H1 (cell line): ENCODE measurements at regions not wholly inside any gene's neighbourhood (a gene's known extent, or its start where the extent isn't known, plus 50 kb on each side); places are given as distances from the start of the nearest gene placed in this dataset.

Experiments used
- CTCF ChIA-PET: fragments of 300-600 bp; sonication (Branson Sonifier 250); formaldehyde crosslinking; loops from one replicate; lab custom pipeline; 2021; ENCODE audit not compliant: partially characterized antibody; lab: Charles Lee
- POLR2A ChIA-PET: fragments of 300-600 bp; sonication (Branson Sonifier 250); formaldehyde crosslinking; loops from one replicate; lab custom pipeline; 2021; ENCODE audit warnings: inconsistent platforms; ENCODE audit not compliant: partially characterized antibody; lab: Charles Lee
- DNase-seq, 2 experiments: peaks; one replicate each; pipeline versions ENCODE4 v3.0.0 to v3.0.0-alpha.2; 2010 to 2022; ENCODE audit warnings: low spot score in 2 of 2, low read depth in 1 of 2, mixed read lengths in 1 of 2
- FAIRE-seq: peaks from 2 replicates; lab custom pipeline; 2011; peaks lifted over from hg19 to GRCh38; lab: Jason Lieb, UNC
- H2AFZ ChIP-seq: 2 replicates; pipeline ENCODE4 v1.8.1; 2012; ENCODE audit warnings: low read length, inconsistent platforms
- H2AK5ac ChIP-seq: 2 replicates; pipeline ENCODE4 v1.6.1; 2013; ENCODE audit warnings: low read depth, low read length
- H2BK120ac ChIP-seq: replicated peaks from 2 replicates; pipeline ENCODE3; 2013; ENCODE audit warnings: low read depth, low read length, inconsistent platforms
- H2BK12ac ChIP-seq: 2 replicates; pipeline ENCODE4 v1.6.1; 2013; ENCODE audit warnings: low read depth, low read length
- H2BK15ac ChIP-seq: 2 replicates; pipeline ENCODE4 v1.6.1; 2013; ENCODE audit warnings: low read length
- H2BK20ac ChIP-seq: 2 replicates; pipeline ENCODE4 v1.6.1; 2013; ENCODE audit warnings: low read length
- H2BK5ac ChIP-seq: 2 replicates; pipeline ENCODE4 v1.6.1; 2013; ENCODE audit warnings: low read depth, low read length
- H3K14ac ChIP-seq: 2 replicates; pipeline ENCODE4 v1.6.1; 2013; ENCODE audit warnings: inconsistent platforms; ENCODE audit not compliant: insufficient read length
- H3K18ac ChIP-seq: 2 replicates; pipeline ENCODE4 v1.6.1; 2013; ENCODE audit warnings: low read length; ENCODE audit errors: extremely low read depth
- H3K23ac ChIP-seq: 2 replicates; pipeline ENCODE4 v1.6.1; 2013; ENCODE audit warnings: inconsistent platforms; ENCODE audit not compliant: insufficient read length
- H3K23me2 ChIP-seq: 2 replicates; pipeline ENCODE4 v1.6.1; 2013; ENCODE audit warnings: low read depth, low read length
- H3K27ac ChIP-seq: 2 replicates; pipeline ENCODE4 v1.6.1; 2011; ENCODE audit warnings: low read depth, low read length, inconsistent platforms
- H3K27me3 ChIP-seq, 4 experiments: replicated peaks in 1 of 4; 1 replicate in 1 of 4; 2 replicates in 3 of 4; pipeline versions ENCODE4 v1.6.1 to v1.8.1; 2011 to 2013; ENCODE audit warnings: low read length in 3 of 4, mild to moderate bottlenecking in 3 of 4, inconsistent platforms in 2 of 4, mixed read lengths in 2 of 4, moderate library complexity in 1 of 4; ENCODE audit not compliant: control insufficient read depth in 3 of 4, insufficient read depth in 3 of 4; ENCODE audit errors: extremely low read depth in 1 of 4
- H3K36me3 ChIP-seq, 4 experiments: 2 replicates each; pipeline versions ENCODE4 v1.6.1 to v1.8.1; 2011 to 2013; ENCODE audit warnings: mild to moderate bottlenecking in 4 of 4, low read length in 3 of 4, moderate library complexity in 2 of 4, control low read depth in 1 of 4, inconsistent platforms in 1 of 4; ENCODE audit not compliant: insufficient read depth in 4 of 4, control insufficient read depth in 2 of 4
- H3K4ac ChIP-seq: replicated peaks from 2 replicates; pipeline ENCODE3; 2013; ENCODE audit warnings: low read length, low read depth, mixed read lengths, inconsistent platforms; ENCODE audit not compliant: insufficient read length
- H3K4me1 ChIP-seq, 4 experiments: replicated peaks in 1 of 4; 1 replicate in 1 of 4; 2 replicates in 3 of 4; pipeline versions ENCODE4 v1.6.1 to v1.8.1; 2011 to 2013; ENCODE audit warnings: low read length in 3 of 4, inconsistent platforms in 2 of 4, mixed read lengths in 1 of 4; ENCODE audit not compliant: insufficient read depth in 4 of 4, control insufficient read depth in 3 of 4
- H3K4me2 ChIP-seq, 2 experiments: 2 replicates each; pipeline versions ENCODE4 v1.6.1 to v1.8.1; 2011 to 2013; ENCODE audit warnings: low read depth in 2 of 2, low read length in 2 of 2, control low read depth in 1 of 2, inconsistent platforms in 1 of 2, mild to moderate bottlenecking in 1 of 2; ENCODE audit not compliant: insufficient read depth in 1 of 2
- H3K4me3 ChIP-seq, 4 experiments: fragments of 200-600, 300-600 bp in 1 of 4; sonication (generic), shearing (Covaris generic), sonication (Bioruptor Twin) in 1 of 4; 2 replicates each; pipeline versions ENCODE4 v1.5.1 to v1.8.1; 2011 to 2016; ENCODE audit warnings: low read length in 4 of 4, low read depth in 3 of 4, control low read depth in 2 of 4, inconsistent platforms in 2 of 4, mild to moderate bottlenecking in 2 of 4, mixed read lengths in 1 of 4, moderate library complexity in 1 of 4; ENCODE audit not compliant: insufficient read depth in 2 of 4; ENCODE audit errors: extremely low read depth in 1 of 4
- H3K56ac ChIP-seq: replicated peaks from 2 replicates; pipeline ENCODE3; 2013; ENCODE audit warnings: low read depth, mild to moderate bottlenecking, mixed read lengths, low read length, inconsistent platforms; ENCODE audit not compliant: insufficient read length
- H3K79me1 ChIP-seq: 2 replicates; pipeline ENCODE4 v1.6.1; 2013; ENCODE audit warnings: low read depth, low read length, control low read depth
- H3K79me2 ChIP-seq, 2 experiments: 2 replicates each; pipeline versions ENCODE4 v1.6.1 to v1.8.1; 2012 to 2013; ENCODE audit warnings: low read length in 2 of 2, mild to moderate bottlenecking in 2 of 2, inconsistent platforms in 1 of 2; ENCODE audit not compliant: insufficient read depth in 2 of 2, control insufficient read depth in 1 of 2
- H3K9ac ChIP-seq, 4 experiments: replicated peaks in 1 of 4; 1 replicate in 1 of 4; 2 replicates in 3 of 4; pipeline versions ENCODE4 v1.6.1 to v1.8.1; 2011 to 2013; ENCODE audit warnings: low read depth in 3 of 4, low read length in 3 of 4, control low read depth in 2 of 4, mild to moderate bottlenecking in 2 of 4, moderate library complexity in 2 of 4, inconsistent platforms in 1 of 4; ENCODE audit errors: extremely low read depth in 1 of 4
- H3K9me3 ChIP-seq, 2 experiments: 2 replicates each; pipeline versions ENCODE4 v1.6.1 to v1.8.1; 2012 to 2013; ENCODE audit warnings: mild to moderate bottlenecking in 2 of 2, moderate library complexity in 2 of 2, control low read depth in 1 of 2, inconsistent platforms in 1 of 2, low read depth in 1 of 2, low read length in 1 of 2, mixed read lengths in 1 of 2; ENCODE audit not compliant: insufficient read depth in 2 of 2
- H4K20me1 ChIP-seq, 2 experiments: replicated peaks in 1 of 2; 2 replicates each; pipeline versions ENCODE3 to v1.8.1; 2011 to 2013; ENCODE audit warnings: inconsistent platforms in 2 of 2, low read length in 2 of 2, mild to moderate bottlenecking in 1 of 2; ENCODE audit not compliant: insufficient read depth in 2 of 2, control insufficient read depth in 1 of 2
- H4K5ac ChIP-seq: 2 replicates; pipeline ENCODE4 v1.6.1; 2013; ENCODE audit warnings: low read length, low read depth, mixed read lengths, inconsistent platforms; ENCODE audit not compliant: insufficient read length
- H4K8ac ChIP-seq: 2 replicates; pipeline ENCODE4 v1.8.0; 2013; ENCODE audit warnings: mild to moderate bottlenecking, moderate library complexity, low read length, inconsistent platforms; ENCODE audit not compliant: insufficient read depth; ENCODE audit errors: extremely low read depth
- H4K91ac ChIP-seq: replicated peaks from 2 replicates; pipeline ENCODE3; 2013; ENCODE audit warnings: low read length, mixed read lengths, inconsistent platforms; ENCODE audit not compliant: insufficient read length
- ASH2L ChIP-seq: fragments of 200-600, 300-600 bp; sonication (generic); IDR thresholded peaks from one replicate; pipeline ENCODE4 v1.7.1; 2017; ENCODE audit warnings: low read length
- BCL11A ChIP-seq, 2 experiments: IDR thresholded peaks; one replicate each; pipeline ENCODE4 v1.6.1; 2011; ENCODE audit warnings: low read depth in 2 of 2, low read length in 2 of 2, mild to moderate bottlenecking in 2 of 2
- CBX8 ChIP-seq: fragments of 300-800, 300-1000 bp; sonication (generic); IDR thresholded peaks from 2 replicates; pipeline ENCODE4 v1.7.1; 2016; ENCODE audit warnings: low read depth, low read length, borderline replicate concordance
- CREB1 ChIP-seq: IDR thresholded peaks from 2 replicates; pipeline ENCODE4 v1.6.1; 2012; ENCODE audit warnings: inconsistent platforms
- FOSL1 ChIP-seq: IDR thresholded peaks from 2 replicates; pipeline ENCODE4 v1.6.1; 2011; ENCODE audit warnings: mild to moderate bottlenecking, low read depth, low read length, moderate library complexity; ENCODE audit not compliant: insufficient read depth
- GABPA ChIP-seq: IDR thresholded peaks from 2 replicates; pipeline ENCODE4 v1.6.1; 2011; ENCODE audit warnings: mild to moderate bottlenecking, low read length, moderate library complexity, borderline replicate concordance; ENCODE audit not compliant: insufficient read depth
- JUND ChIP-seq: IDR thresholded peaks from 2 replicates; pipeline ENCODE4 v1.6.1; 2011; ENCODE audit warnings: mild to moderate bottlenecking, improper control_type of control experiment, low read length
- KDM5A ChIP-seq: fragments of 200-600 bp; IDR thresholded peaks from 2 replicates; pipeline ENCODE4 v1.7.1; 2012; ENCODE audit warnings: mild to moderate bottlenecking, low read length, inconsistent platforms, mixed read lengths
- RFX5 ChIP-seq: IDR thresholded peaks from 2 replicates; pipeline ENCODE4 v1.6.1; 2011; ENCODE audit warnings: low read depth, low read length, improper control_type of control experiment, borderline replicate concordance
- RXRA ChIP-seq: IDR thresholded peaks from 2 replicates; pipeline ENCODE4 v1.6.1; 2011; ENCODE audit warnings: low read depth, mild to moderate bottlenecking, low read length, moderate library complexity; ENCODE audit not compliant: insufficient read depth
- SAP30 ChIP-seq: fragments of 300-600 bp; sonication (generic); IDR thresholded peaks from 2 replicates; pipeline ENCODE4 v1.7.1; 2012; ENCODE audit warnings: low read length, moderate library complexity, mild to moderate bottlenecking, inconsistent platforms; ENCODE audit not compliant: insufficient read depth, insufficient replicate concordance
- WGBS, 2 experiments: shearing (Covaris generic) in 1 of 2; methylation state at CpG; one replicate each; pipeline versions ENCODE4 v1.1.6 to v1.1.7; 2013 to 2015; ENCODE audit warnings: low lambda C conversion rate in 2 of 2, mixed read lengths in 2 of 2, inconsistent platforms in 1 of 2, low coverage in 1 of 2, missing lambda C conversion rate in 1 of 2; ENCODE audit not compliant: insufficient replicate concordance in 2 of 2, insufficient coverage in 1 of 2, insufficient read length in 1 of 2; ENCODE audit errors: extremely low coverage in 1 of 2, missing lambda C conversion rate in 1 of 2; 5-methylcytosine and 5-hydroxymethylcytosine counted together
- TF ChIP-seq, protein P1 (sequence below): IDR thresholded peaks from 2 replicates; pipeline ENCODE4 v1.6.1; 2012; ENCODE audit warnings: low read length, inconsistent platforms
- TF ChIP-seq, protein P2 (sequence below): IDR thresholded peaks from 2 replicates; pipeline ENCODE4 v1.6.1; 2012; ENCODE audit warnings: inconsistent platforms

GRCh38 chr4:156193106-156193505, 239.4 kb upstream of the CTSO start:
- ChIA-PET POLR2A (no interaction called here), CTCF (no interaction called here)
- Histone ChIP-seq H3K9me3 (no peaks in the 10 kb centered on the region), H3K4me3 (no peak overlapping the region), H2BK5ac (no peak overlapping the region), H2BK20ac (no peak overlapping the region), H3K4me2 (no peak overlapping the region), H2AK5ac (no peak overlapping the region), H3K23me2 (no peaks in the 10 kb centered on the region), H2AFZ (no peak overlapping the region), H4K5ac (no peak overlapping the region), H4K91ac (no peak overlapping the region), H4K20me1 (no peaks in the 10 kb centered on the region), H2BK12ac (no peak overlapping the region), H3K56ac (no peak overlapping the region), H3K14ac (no peak overlapping the region), H3K18ac (no peak overlapping the region), H3K27ac (no peak overlapping the region), H2BK15ac (no peak overlapping the region), H3K9ac (no peak overlapping the region), H4K8ac (no peak overlapping the region), H3K79me2 (no peaks in the 10 kb centered on the region), H3K27me3 (no peaks in the 10 kb centered on the region), H3K36me3 (no peaks in the 10 kb centered on the region), H3K79me1 (no peaks in the 10 kb centered on the region), H3K23ac (no peak overlapping the region), H3K4me1 (no peaks in the 10 kb centered on the region), H3K4ac (no peak overlapping the region), H2BK120ac (no peak overlapping the region)
- DNase-seq = no peak
- WGBS, 2 experiments = 98% methylated on average over 2 of the region's 2 CpGs; no CpG with 5 or more reads in 1 of the 2 experiments
- no peak for FAIRE-seq
- no peak for TF ChIP-seq KDM5A
- no peak for TF ChIP-seq SAP30
- TF ChIP-seq, protein P1, sequence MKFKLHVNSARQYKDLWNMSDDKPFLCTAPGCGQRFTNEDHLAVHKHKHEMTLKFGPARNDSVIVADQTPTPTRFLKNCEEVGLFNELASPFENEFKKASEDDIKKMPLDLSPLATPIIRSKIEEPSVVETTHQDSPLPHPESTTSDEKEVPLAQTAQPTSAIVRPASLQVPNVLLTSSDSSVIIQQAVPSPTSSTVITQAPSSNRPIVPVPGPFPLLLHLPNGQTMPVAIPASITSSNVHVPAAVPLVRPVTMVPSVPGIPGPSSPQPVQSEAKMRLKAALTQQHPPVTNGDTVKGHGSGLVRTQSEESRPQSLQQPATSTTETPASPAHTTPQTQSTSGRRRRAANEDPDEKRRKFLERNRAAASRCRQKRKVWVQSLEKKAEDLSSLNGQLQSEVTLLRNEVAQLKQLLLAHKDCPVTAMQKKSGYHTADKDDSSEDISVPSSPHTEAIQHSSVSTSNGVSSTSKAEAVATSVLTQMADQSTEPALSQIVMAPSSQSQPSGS = no peak
- no peak for TF ChIP-seq CREB1
- no peak for TF ChIP-seq BCL11A (IDR thresholded peaks at IDR 0.05; ENCODE audit: low read depth in 2 of 2, low read length in 2 of 2)
- TF ChIP-seq GABPA = no peak
- TF ChIP-seq CBX8 = no peak
- no peak for TF ChIP-seq RXRA
- no peak for TF ChIP-seq RFX5
- no peak for TF ChIP-seq FOSL1
- TF ChIP-seq JUND = no peak
- TF ChIP-seq ASH2L = no peak
- TF ChIP-seq, protein P2, sequence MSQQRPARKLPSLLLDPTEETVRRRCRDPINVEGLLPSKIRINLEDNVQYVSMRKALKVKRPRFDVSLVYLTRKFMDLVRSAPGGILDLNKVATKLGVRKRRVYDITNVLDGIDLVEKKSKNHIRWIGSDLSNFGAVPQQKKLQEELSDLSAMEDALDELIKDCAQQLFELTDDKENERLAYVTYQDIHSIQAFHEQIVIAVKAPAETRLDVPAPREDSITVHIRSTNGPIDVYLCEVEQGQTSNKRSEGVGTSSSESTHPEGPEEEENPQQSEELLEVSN = no peak
